IMR-90 (cell line): ENCODE measurements at regions not wholly inside any gene's neighbourhood (a gene's known extent, or its start where the extent isn't known, plus 50 kb on each side); places are given as distances from the start of the nearest gene placed in this dataset.

Experiments
- ATAC-seq: fragments of 200-7000 bp; cut with Tn5 transposase; 2 replicates; pipeline ENCODE4 v1.9.1; 2020; ENCODE audit warnings: low read depth, mild to moderate bottlenecking, moderate library complexity
- BruUV-seq: library from RNA; stranded (reverse); fragments of 400-500 nt; replicated peaks from 2 replicates; lab custom pipeline; 2021; lab: Mats Ljungman, UMichigan
- CTCF ChIA-PET: fragments of 300-600 bp; formaldehyde crosslinking; extraction: SDS; loops from one replicate; lab custom pipeline; 2021; ENCODE audit warnings: antibody characterized with exemption; lab: Yijun Ruan, JAX
- POLR2A ChIA-PET: fragments of 300-600 bp; sonication (Branson Sonifier 250); formaldehyde crosslinking; loops from one replicate; lab custom pipeline; 2022; ENCODE audit warnings: antibody characterized with exemption; ENCODE audit not compliant: unreplicated experiment; lab: Charles Lee
- DNase-seq: peaks from one replicate; pipeline ENCODE4 v3.0.0; 2013
- H2AFZ ChIP-seq: replicated peaks from 2 replicates; pipeline ENCODE3; 2013; ENCODE audit warnings: low read length, mild to moderate bottlenecking; ENCODE audit not compliant: poor library complexity
- H2AK5ac ChIP-seq: 2 replicates; pipeline ENCODE4 v1.6.1; 2013; ENCODE audit warnings: low read depth, low read length, inconsistent platforms
- H2AK9ac ChIP-seq: replicated peaks from 2 replicates; pipeline ENCODE3; 2013; ENCODE audit warnings: mild to moderate bottlenecking, low read depth, low read length, moderate library complexity; ENCODE audit not compliant: poor library complexity
- H2BK120ac ChIP-seq: 2 replicates; pipeline ENCODE4 v1.6.1; 2013; ENCODE audit warnings: low read depth, low read length, inconsistent platforms
- H2BK15ac ChIP-seq: 3 replicates; pipeline ENCODE4 v1.6.1; 2013; ENCODE audit warnings: low read depth, low read length, inconsistent platforms
- H2BK20ac ChIP-seq: 2 replicates; pipeline ENCODE4 v1.6.1; 2013; ENCODE audit warnings: low read depth, mild to moderate bottlenecking, inconsistent platforms, low read length, moderate library complexity
- H2BK5ac ChIP-seq: 2 replicates; pipeline ENCODE4 v1.6.1; 2013; ENCODE audit warnings: mild to moderate bottlenecking, low read depth, low read length, inconsistent platforms; ENCODE audit not compliant: poor library complexity, severe bottlenecking
- H3K14ac ChIP-seq: replicated peaks from 2 replicates; pipeline ENCODE4 v1.6.1; 2013; ENCODE audit warnings: low read depth, low read length, inconsistent platforms
- H3K18ac ChIP-seq: 2 replicates; pipeline ENCODE4 v1.6.1; 2013; ENCODE audit warnings: low read depth, low read length, control low read depth
- H3K23ac ChIP-seq: 2 replicates; pipeline ENCODE4 v1.6.1; 2013; ENCODE audit warnings: low read depth, low read length, inconsistent platforms
- H3K27ac ChIP-seq: 2 replicates; pipeline ENCODE4 v1.5.1; 2013; ENCODE audit warnings: mild to moderate bottlenecking, control low read depth, low read length; ENCODE audit not compliant: insufficient read depth
- H3K27me3 ChIP-seq: 2 replicates; pipeline ENCODE4 v1.6.1; 2013; ENCODE audit warnings: low read length; ENCODE audit not compliant: control insufficient read depth, insufficient read depth
- H3K36me3 ChIP-seq: 2 replicates; pipeline ENCODE4 v1.6.1; 2013; ENCODE audit warnings: low read length, mixed read lengths; ENCODE audit not compliant: control insufficient read depth, insufficient read depth
- H3K4ac ChIP-seq: 2 replicates; pipeline ENCODE4 v1.6.1; 2013; ENCODE audit warnings: low read depth, low read length, inconsistent platforms
- H3K4me1 ChIP-seq: 2 replicates; pipeline ENCODE4 v1.6.1; 2013; ENCODE audit warnings: low read length, mixed read lengths; ENCODE audit not compliant: control insufficient read depth, insufficient read depth
- H3K4me2 ChIP-seq: 2 replicates; pipeline ENCODE4 v1.6.1; 2013; ENCODE audit warnings: low read depth, mild to moderate bottlenecking, control low read depth, low read length, moderate library complexity
- H3K4me3 ChIP-seq: 2 replicates; pipeline ENCODE4 v1.5.1; 2013; ENCODE audit warnings: low read depth, mild to moderate bottlenecking, control low read depth, low read length, moderate library complexity; ENCODE audit not compliant: insufficient read depth
- H3K56ac ChIP-seq: 2 replicates; pipeline ENCODE4 v1.6.1; 2013; ENCODE audit warnings: low read length, inconsistent platforms; ENCODE audit not compliant: insufficient read depth; ENCODE audit errors: extremely low read depth
- H3K79me1 ChIP-seq, 2 experiments: 2 replicates each; pipeline ENCODE4 v1.6.1; 2013; ENCODE audit warnings: low read length in 2 of 2, inconsistent platforms in 1 of 2, low read depth in 1 of 2
- H3K9ac ChIP-seq: 2 replicates; pipeline ENCODE4 v1.6.1; 2013; ENCODE audit warnings: low read depth, low read length, control low read depth
- H3K9me1 ChIP-seq: 2 replicates; pipeline ENCODE4 v1.6.1; 2013; ENCODE audit warnings: low read length, inconsistent platforms; ENCODE audit not compliant: insufficient read depth
- H3K9me3 ChIP-seq: 2 replicates; pipeline ENCODE4 v1.6.1; 2013; ENCODE audit warnings: low read length; ENCODE audit not compliant: control insufficient read depth, insufficient read depth
- H4K20me1 ChIP-seq: 2 replicates; pipeline ENCODE4 v1.6.1; 2013; ENCODE audit warnings: low read length, inconsistent platforms; ENCODE audit not compliant: insufficient read depth
- H4K5ac ChIP-seq: 2 replicates; pipeline ENCODE4 v1.6.1; 2013; ENCODE audit warnings: mild to moderate bottlenecking, low read depth, low read length, control low read depth
- H4K8ac ChIP-seq, 2 experiments: 2 replicates each; pipeline ENCODE4 v1.6.1; 2013; ENCODE audit warnings: low read depth in 2 of 2, low read length in 2 of 2, control low read depth in 1 of 2, inconsistent platforms in 1 of 2
- H4K91ac ChIP-seq: 2 replicates; pipeline ENCODE4 v1.6.1; 2013; ENCODE audit warnings: low read depth, low read length, inconsistent platforms; ENCODE audit not compliant: insufficient read depth
- BHLHE40 ChIP-seq: fragments of 150-350 bp; IDR thresholded peaks from 2 replicates; pipeline ENCODE4 v1.6.1; 2016; ENCODE audit warnings: mild to moderate bottlenecking, low read depth, low read length
- CEBPB ChIP-seq: IDR thresholded peaks from 2 replicates; pipeline ENCODE4 v1.6.1; 2012; ENCODE audit warnings: low read depth, low read length, improper control_type of control experiment
- CHD1 ChIP-seq: IDR thresholded peaks from 2 replicates; pipeline ENCODE4 v1.6.1; 2012; ENCODE audit warnings: low read depth, low read length, improper control_type of control experiment
- CTCF ChIP-seq: conservative IDR thresholded peaks from 2 replicates; pipeline ENCODE4 v1.5.1; 2012; ENCODE audit warnings: mild to moderate bottlenecking, low read depth, low read length, improper control_type of control experiment
- ELK1 ChIP-seq: fragments of 150-350 bp; IDR thresholded peaks from 2 replicates; pipeline ENCODE4 v1.6.1; 2016; ENCODE audit warnings: low read depth, mild to moderate bottlenecking, low read length, moderate library complexity, borderline replicate concordance
- FOS ChIP-seq: fragments of 150-350 bp; IDR thresholded peaks from 2 replicates; pipeline ENCODE4 v1.6.1; 2016; ENCODE audit warnings: low read depth, low read length
- MAFK ChIP-seq: IDR thresholded peaks from 2 replicates; pipeline ENCODE4 v1.6.1; 2012; ENCODE audit warnings: low read depth, low read length, improper control_type of control experiment
- MAZ ChIP-seq: IDR thresholded peaks from 2 replicates; pipeline ENCODE4 v1.6.1; 2012; ENCODE audit warnings: low read depth, mild to moderate bottlenecking, low read length, improper control_type of control experiment, moderate library complexity, borderline replicate concordance
- MXI1 ChIP-seq: IDR thresholded peaks from 2 replicates; pipeline ENCODE4 v1.6.1; 2012; ENCODE audit warnings: low read depth, mild to moderate bottlenecking, low read length, moderate library complexity, borderline replicate concordance
- NFE2L2 ChIP-seq: fragments of 150-350 bp; IDR thresholded peaks from 2 replicates; pipeline ENCODE4 v1.6.1; 2016; ENCODE audit warnings: low read depth, mild to moderate bottlenecking, low read length
- POLR2A ChIP-seq: IDR thresholded peaks from 2 replicates; pipeline ENCODE4 v1.6.1; 2012; ENCODE audit warnings: mild to moderate bottlenecking, low read depth, low read length
- RAD21 ChIP-seq: IDR thresholded peaks from 2 replicates; pipeline ENCODE4 v1.6.1; 2012; ENCODE audit warnings: low read length, improper control_type of control experiment
- RCOR1 ChIP-seq: IDR thresholded peaks from 2 replicates; pipeline ENCODE4 v1.6.1; 2012; ENCODE audit warnings: mild to moderate bottlenecking, low read length, improper control_type of control experiment; ENCODE audit not compliant: insufficient replicate concordance
- RFX5 ChIP-seq: IDR thresholded peaks from 2 replicates; pipeline ENCODE4 v1.8.0; 2012; ENCODE audit warnings: low read depth, mild to moderate bottlenecking, low read length, moderate library complexity
- SMC3 ChIP-seq: fragments of 150-350 bp; IDR thresholded peaks from 2 replicates; pipeline ENCODE4 v1.6.1; 2016; ENCODE audit warnings: low read depth, mild to moderate bottlenecking, antibody characterized with exemption, low read length, moderate library complexity
- USF2 ChIP-seq: fragments of 150-350 bp; IDR thresholded peaks from 2 replicates; pipeline ENCODE4 v1.6.1; 2017; ENCODE audit warnings: mild to moderate bottlenecking, antibody characterized with exemption, low read length, low read depth
- WGBS, 2 experiments: methylation state at CpG; one replicate each; pipeline versions ENCODE4 v1.1.5 to v1.1.7; 2013; ENCODE audit warnings: missing lambda C conversion rate in 2 of 2; ENCODE audit not compliant: insufficient read length in 1 of 2; ENCODE audit errors: extremely low coverage in 2 of 2; 5-methylcytosine and 5-hydroxymethylcytosine counted together
- dilution Hi-C: fragments of 300-500 bp; cut with HindIII; formaldehyde crosslinking; loops from one replicate; pipeline ENCODE4 v1.14.3; 2018; ENCODE audit warnings: low sequenced_read_pairs; ENCODE audit not compliant: unreplicated experiment
- in situ Hi-C: fragments of 300-500 bp; cut with MboI; formaldehyde crosslinking; loops from 3 replicates; pipeline ENCODE4 v1.14.3; 2019; ENCODE audit warnings: low sequenced_read_pairs, inconsistent platforms, mixed read lengths
- intact Hi-C: fragments of 100-400 bp; cut with micrococcal nuclease; formaldehyde crosslinking; loops from 2 replicates; pipeline ENCODE4 v1.10.0; 2022

- no peaks in the 10 kb centered on the region for H3K9me3 ChIP-seq
- H2BK120ac ChIP-seq, result no peak overlapping the region
- H3K56ac ChIP-seq, result no peak overlapping the region
- no peaks in the 10 kb centered on the region for H3K9me1 ChIP-seq
- CTCF ChIA-PET, result no interaction called here
- no peaks in the 10 kb centered on the region for H3K4me1 ChIP-seq
- no peak overlapping the region for H2BK20ac ChIP-seq
- POLR2A ChIA-PET, result no interaction called here
- H2AK5ac ChIP-seq, result no peak overlapping the region
- H2BK15ac ChIP-seq, result no peak overlapping the region
- no peak overlapping the region for H3K23ac ChIP-seq
- WGBS, 2 experiments, result no CpG with 5 or more reads among the region's 2 CpGs
- H3K14ac ChIP-seq, result no peak overlapping the region
- no peak overlapping the region for H3K9ac ChIP-seq
- H2AFZ ChIP-seq, result no peak overlapping the region
- intact Hi-C loops, result no loop called here
- TF ChIP-seq NFE2L2 (no peak), RAD21 (no peak), SMC3 (no peak), CTCF (no peak), MAZ (no peak), USF2 (no peak), CEBPB (no peak), FOS (no peak), CHD1 (no peak), BHLHE40 (no peak), POLR2A (no peak), MAFK (no peak), ELK1 (no peak), RCOR1 (no peak), MXI1 (no peak), RFX5 (no peak)
- no peak overlapping the region for H4K91ac ChIP-seq
- dilution Hi-C loops, result no loop called here
- no peak overlapping the region for H2BK5ac ChIP-seq
- H2AK9ac ChIP-seq, result no peak overlapping the region
- no peak overlapping the region for H3K27ac ChIP-seq
- no peaks in the 10 kb centered on the region for H3K36me3 ChIP-seq
- H3K4me3 ChIP-seq, result no peak overlapping the region
- no peak for ATAC-seq
- no TSS peak for BruUV-seq
- no peak overlapping the region for H3K4ac ChIP-seq
- H4K20me1 ChIP-seq, result no peaks in the 10 kb centered on the region
- H4K8ac ChIP-seq, result no peak overlapping the region
- H4K5ac ChIP-seq, result no peak overlapping the region
- no peaks in the 10 kb centered on the region for H3K79me1 ChIP-seq
- no peak overlapping the region for H3K4me2 ChIP-seq
- DNase-seq, result no peak
- H3K27me3 ChIP-seq, result no peaks in the 10 kb centered on the region
- in situ Hi-C loops, result no loop called here
- no peak overlapping the region for H3K18ac ChIP-seq
Measured at GRCh38 chr15:26145796-26146195, 282.7 kb upstream of the ATP10A start.
